ENCODE measurements at regions not wholly inside any gene's neighbourhood (a gene's known extent, or its start where the extent isn't known, plus 50 kb on each side); places are given as distances from the start of the nearest gene placed in this dataset.

- Histone ChIP-seq H3K4me1 (ENCODE audit: control insufficient read depth in 1 of 2, insufficient read depth in 2 of 2, low read length in 2 of 2) (peaks cover 0 to 8% of the 10 kb centered on the region in 2 experiments; a peak in 1 of 4 replicates), H3K79me2 (ENCODE audit: insufficient read depth, low read length) (no peaks in the 10 kb centered on the region), H3K4me2 (ENCODE audit: low read length) (peak overlapping the region; percentile 52), H2AFZ (ENCODE audit: low read depth, low read length, poor library complexity, severe bottlenecking) (peak overlapping the region; percentile 58), H3K27me3 (ENCODE audit: insufficient read depth, low read length) (peaks cover 56% of the 10 kb centered on the region), H3K36me3 (ENCODE audit: control insufficient read depth in 1 of 2, insufficient read depth in 2 of 2, low read length in 2 of 2) (no peaks in the 10 kb centered on the region), H3K27ac (ENCODE audit: low read depth, low read length) (no peak overlapping the region), H3K4me3 (replicated peaks in 1 of 2; ENCODE audit: low read depth in 1 of 2, low read length in 2 of 2) (no peak overlapping the region), H3K9ac (ENCODE audit: low read length) (no peak overlapping the region), H3K9me3 (ENCODE audit: control insufficient read depth in 1 of 2, insufficient read depth in 1 of 2, low read depth in 1 of 2, low read length in 2 of 2) (no peaks in the 10 kb centered on the region), H4K20me1 (ENCODE audit: insufficient read depth) (no peaks in the 10 kb centered on the region), H3K9me2 (ENCODE audit: insufficient read depth) (no peaks in the 10 kb centered on the region)
- DNase-seq (ENCODE audit: low read depth, low spot score) (peak; percentile 66), ATAC-seq (peak; percentile 77)
- ChIA-PET POLR2A (no interaction called here), RAD21 (ENCODE audit: low non-redundant PET in 1 of 2, low total read pairs in 2 of 2, uncharacterized antibody in 2 of 2, unreplicated experiment in 2 of 2) (interaction anchor here (0.6 to 2.1 kb wide), 7 partner anchors 203 to 325 kb away, joined by 3 to 17 read pairs (median 5); partner anchors contain the start of gene ENGASE (in 1 of the 2)), CTCF (interaction anchor here (0.6 to 7.6 kb wide), 35 partner anchors 10 to 405 kb away, joined by 3 to 126 read pairs (median 5); partner anchors contain the start of gene ENGASE)
- intact Hi-C loops (cut with micrococcal nuclease): loop anchor here (1.0 to 2.0 kb wide), 3 partner anchors 203 to 372 kb away; no protein-coding TSS in a partner anchor
- no TSS peak for BruUV-seq (replicated peaks)
- TF ChIP-seq EZH2phosphoT487 (IDR thresholded peaks at IDR 0.05; ENCODE audit: borderline replicate concordance): no peak
- TF ChIP-seq ELF1 (IDR thresholded peaks at IDR 0.05; ENCODE audit: borderline replicate concordance, low read depth): no peak
- TF ChIP-seq RAD21 (IDR thresholded peaks at IDR 0.05; ENCODE audit: low read depth): peak; percentile 86
- TF ChIP-seq FOSL1 (IDR thresholded peaks at IDR 0.05; ENCODE audit: low read depth): no peak
- no peak for TF ChIP-seq ATF3 (IDR thresholded peaks at IDR 0.05)
- TF ChIP-seq EZH2 (IDR thresholded peaks at IDR 0.05): no peak
- TF ChIP-seq ZNF274 (IDR thresholded peaks at IDR 0.05; ENCODE audit: low read depth, low read length): no peak
- TF ChIP-seq ZFX (IDR thresholded peaks at IDR 0.05): no peak
- TF ChIP-seq EGR1 (IDR thresholded peaks at IDR 0.05; ENCODE audit: low read depth): no peak
- TF ChIP-seq CTCF (IDR thresholded peaks at IDR 0.05 in 2 of 3, conservative IDR thresholded peaks at IDR 0.05 in 1 of 3; ENCODE audit: borderline replicate concordance in 1 of 3, insufficient read depth in 1 of 3, low read depth in 2 of 3, low read length in 2 of 3): peak; percentile 87 to 97 (median 96)
- no peak for TF ChIP-seq SIN3A (IDR thresholded peaks at IDR 0.05; ENCODE audit: low read depth)
These were observed 219.2 kb downstream of the RBFOX3 start for GRCh38 chr17:79391376-79392233.
